ENCODE measurements at regions not wholly inside any gene's neighbourhood (a gene's known extent, or its start where the extent isn't known, plus 50 kb on each side); places are given as distances from the start of the nearest gene placed in this dataset.
"Not testable (repeated sequence)": the region's sequence is repeated elsewhere in the genome, so short reads cannot be mapped to it uniquely, and the experiment has no call there.

GRCh38 chr15:28459279-28459678 is 73.5 kb downstream of the GOLGA8G start:
- no peak for DNase-seq (ENCODE audit: low spot score)

- peak; percentile 5 for DNase-seq (ENCODE audit: low spot score)
Measured at GRCh38 chr15:28457396-28457932, 75.3 kb downstream of the GOLGA8G start.

GRCh38 chr15:28456476-28457395 is 76.0 kb downstream of the GOLGA8G start:
- no peak for DNase-seq (ENCODE audit: low spot score)

GRCh38 chr15:28455537-28456475 is 77.0 kb downstream of the GOLGA8G start:
- DNase-seq (ENCODE audit: low spot score) = peak; percentile 2

GRCh38 chr15:28454751-28455220 is 76.3 kb downstream of the GOLGA8F start:
- not testable (repeated sequence) for DNase-seq (ENCODE audit: low spot score)

All from H4 (cell line).